GM12801 (cell line): ENCODE measurements at regions not wholly inside any gene's neighbourhood (a gene's known extent, or its start where the extent isn't known, plus 50 kb on each side); places are given as distances from the start of the nearest gene placed in this dataset.

Source experiments
- TF ChIP-seq, protein P1 (sequence below): IDR thresholded peaks from one replicate; pipeline ENCODE4 v1.5.1; 2011; ENCODE audit warnings: control low read depth; ENCODE audit not compliant: insufficient read length; ENCODE audit errors: extremely low read depth

DNA sequence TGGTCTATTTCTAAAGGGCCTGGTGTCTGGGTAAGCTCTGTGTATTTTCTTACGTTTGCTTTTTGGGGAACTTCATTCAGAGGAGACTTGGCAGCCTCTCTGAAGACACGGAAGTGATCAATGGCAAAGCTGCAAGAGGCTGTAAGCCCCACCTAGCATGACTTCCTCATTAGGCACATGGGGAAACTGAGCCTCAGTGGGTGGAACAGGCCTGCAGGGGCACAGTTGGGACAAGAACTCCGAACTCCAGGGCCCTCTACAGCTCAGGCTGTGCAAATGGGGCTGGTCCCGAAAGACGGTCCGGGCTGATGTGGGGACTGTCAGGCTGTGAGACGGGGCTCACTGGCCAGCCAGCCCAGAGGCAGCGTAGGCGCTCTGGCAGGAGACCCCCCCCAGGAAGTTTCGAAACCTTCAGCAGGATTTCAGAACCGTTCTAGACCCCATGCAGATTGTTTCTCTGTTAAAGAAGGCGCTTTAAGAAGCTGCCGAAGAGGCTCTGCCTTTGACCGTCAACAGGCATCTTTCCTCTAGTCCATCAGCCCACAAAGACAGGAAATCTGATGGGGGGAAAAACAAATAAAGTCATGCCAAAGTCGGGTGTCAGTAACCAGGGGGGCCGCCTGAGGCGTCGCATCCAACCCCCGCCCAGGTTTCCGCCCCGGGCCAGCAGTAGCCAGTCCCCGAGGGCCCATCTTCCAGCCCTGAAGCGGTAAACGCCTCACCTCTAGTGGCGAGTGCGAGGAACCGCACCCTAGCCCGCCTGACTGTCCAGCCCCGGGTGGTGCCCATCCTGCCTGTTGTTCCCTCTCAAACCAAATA, 79.8 kb upstream of the TBC1D3K start:
- TF ChIP-seq, protein P1, sequence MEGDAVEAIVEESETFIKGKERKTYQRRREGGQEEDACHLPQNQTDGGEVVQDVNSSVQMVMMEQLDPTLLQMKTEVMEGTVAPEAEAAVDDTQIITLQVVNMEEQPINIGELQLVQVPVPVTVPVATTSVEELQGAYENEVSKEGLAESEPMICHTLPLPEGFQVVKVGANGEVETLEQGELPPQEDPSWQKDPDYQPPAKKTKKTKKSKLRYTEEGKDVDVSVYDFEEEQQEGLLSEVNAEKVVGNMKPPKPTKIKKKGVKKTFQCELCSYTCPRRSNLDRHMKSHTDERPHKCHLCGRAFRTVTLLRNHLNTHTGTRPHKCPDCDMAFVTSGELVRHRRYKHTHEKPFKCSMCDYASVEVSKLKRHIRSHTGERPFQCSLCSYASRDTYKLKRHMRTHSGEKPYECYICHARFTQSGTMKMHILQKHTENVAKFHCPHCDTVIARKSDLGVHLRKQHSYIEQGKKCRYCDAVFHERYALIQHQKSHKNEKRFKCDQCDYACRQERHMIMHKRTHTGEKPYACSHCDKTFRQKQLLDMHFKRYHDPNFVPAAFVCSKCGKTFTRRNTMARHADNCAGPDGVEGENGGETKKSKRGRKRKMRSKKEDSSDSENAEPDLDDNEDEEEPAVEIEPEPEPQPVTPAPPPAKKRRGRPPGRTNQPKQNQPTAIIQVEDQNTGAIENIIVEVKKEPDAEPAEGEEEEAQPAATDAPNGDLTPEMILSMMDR = peak; percentile 50

DNA sequence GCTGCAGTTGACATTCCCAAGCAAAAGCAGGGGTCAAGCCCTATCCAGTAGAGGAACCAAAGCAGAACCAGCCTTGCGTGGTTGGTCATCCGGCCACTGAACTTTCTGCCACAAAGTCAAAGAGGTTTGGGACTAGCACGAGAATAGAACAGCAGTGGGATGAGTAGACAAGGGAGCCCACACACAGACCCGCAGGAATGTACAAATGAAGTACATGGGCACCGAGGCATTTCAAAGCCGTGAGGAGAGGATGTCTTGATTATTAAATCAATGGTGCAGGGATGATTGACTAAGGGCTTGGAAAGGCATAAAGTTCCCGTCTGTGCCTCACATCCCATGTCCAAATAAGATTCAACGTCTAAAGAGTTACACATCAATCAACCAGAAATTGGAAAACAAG, 81.8 kb upstream of the TBC1D3K start:
- TF ChIP-seq, protein P1 = no peak

DNA sequence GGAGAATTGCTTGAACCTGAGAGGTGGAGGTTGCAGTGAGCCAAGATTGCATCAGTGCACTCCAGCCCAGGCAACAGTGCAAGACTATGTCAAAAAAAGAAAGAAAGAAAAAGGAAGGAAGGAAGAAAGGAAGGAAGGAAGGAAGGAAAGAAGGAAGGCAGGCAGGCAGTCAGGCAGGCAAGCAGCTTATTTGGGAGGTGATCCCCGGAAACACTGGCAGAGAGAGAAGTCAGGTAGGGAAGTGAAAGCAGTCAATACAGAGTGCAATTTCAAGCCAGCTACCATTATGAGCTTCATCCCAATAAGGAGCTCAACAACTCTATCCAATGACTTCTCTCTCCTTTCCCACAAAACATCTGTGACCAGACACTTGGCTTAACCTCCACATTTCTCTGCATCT, 83.0 kb upstream of the TBC1D3K start:
- TF ChIP-seq, protein P1 = no peak

DNA sequence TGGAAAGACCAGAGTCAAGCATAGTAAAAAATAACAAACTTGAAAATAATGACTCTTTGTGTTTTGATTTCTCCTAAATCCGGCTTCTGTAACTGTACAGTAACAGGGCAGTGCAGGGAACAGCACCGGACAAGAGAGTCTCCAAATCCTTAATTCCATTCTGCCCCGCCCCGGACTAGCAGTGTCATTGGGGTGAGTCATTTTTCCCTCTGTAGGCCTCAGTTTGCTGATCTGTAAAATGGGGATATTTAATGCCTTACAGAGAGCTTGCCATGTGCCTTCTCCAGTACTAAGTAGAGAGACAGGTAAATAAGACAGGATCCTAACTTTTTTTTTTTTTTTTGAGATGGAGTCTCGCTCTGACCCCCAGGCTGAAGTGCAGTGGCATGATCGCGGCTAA, 83.6 kb upstream of the TBC1D3K start:
- TF ChIP-seq, protein P1 = no peak

DNA sequence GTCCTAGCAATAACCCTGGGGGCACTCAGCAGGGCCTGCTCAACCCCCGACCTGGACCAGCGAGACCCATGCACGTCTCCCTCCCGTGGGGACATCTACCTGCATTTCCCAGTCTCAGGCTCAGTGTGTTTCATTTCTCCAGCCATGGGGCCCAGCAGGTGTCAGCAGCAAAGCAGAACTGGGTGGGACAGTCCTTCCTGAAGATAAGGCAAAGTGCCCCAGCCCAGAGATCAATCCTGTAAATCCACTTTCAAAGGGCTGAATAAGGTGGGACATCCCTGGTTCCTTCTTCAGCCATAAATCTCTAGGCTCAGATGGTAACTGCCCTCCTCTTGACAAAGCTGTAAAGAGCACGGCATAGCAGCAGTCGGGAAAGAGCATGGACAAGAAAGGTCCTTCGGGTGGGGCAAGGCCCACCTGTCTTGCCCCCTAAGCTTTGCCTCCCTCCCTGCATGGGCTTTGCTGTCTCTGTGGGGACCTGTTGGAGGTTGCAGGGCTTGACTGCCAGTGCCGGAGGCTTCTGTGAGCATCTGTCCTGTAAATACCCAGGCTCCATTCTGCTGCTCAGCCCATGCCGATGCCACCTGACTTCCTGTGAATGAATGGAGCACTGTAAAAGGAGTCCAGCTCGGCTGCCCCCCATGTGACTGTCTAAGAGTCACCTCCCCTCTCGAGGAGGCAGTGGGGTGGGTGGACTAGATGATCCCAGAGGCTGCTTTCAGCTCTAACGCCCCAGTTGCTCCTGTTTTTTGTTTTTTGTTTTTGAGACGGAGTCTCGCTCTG, 84.8 kb upstream of the TBC1D3K start:
- TF ChIP-seq, protein P1 = no peak

DNA sequence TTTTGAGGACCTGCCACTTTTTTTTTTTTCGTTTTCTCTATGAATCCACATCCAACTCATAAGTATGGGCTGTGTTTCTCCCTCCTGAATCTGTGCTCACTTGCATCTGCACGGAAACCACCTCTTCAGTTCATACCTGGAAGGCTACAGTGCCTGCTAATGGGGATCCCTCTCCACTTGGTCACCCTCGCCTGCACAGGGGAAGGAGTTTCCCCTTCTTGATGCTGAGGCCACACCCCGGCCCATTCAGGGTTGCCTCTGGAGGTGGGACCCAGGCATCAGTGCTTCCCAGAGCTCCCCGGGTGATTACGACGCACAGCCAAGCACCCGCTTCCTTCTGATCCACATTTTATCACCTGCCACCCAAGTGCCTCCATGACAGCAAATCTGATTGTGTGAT, 85.9 kb upstream of the TBC1D3K start:
- TF ChIP-seq, protein P1 = no peak

DNA sequence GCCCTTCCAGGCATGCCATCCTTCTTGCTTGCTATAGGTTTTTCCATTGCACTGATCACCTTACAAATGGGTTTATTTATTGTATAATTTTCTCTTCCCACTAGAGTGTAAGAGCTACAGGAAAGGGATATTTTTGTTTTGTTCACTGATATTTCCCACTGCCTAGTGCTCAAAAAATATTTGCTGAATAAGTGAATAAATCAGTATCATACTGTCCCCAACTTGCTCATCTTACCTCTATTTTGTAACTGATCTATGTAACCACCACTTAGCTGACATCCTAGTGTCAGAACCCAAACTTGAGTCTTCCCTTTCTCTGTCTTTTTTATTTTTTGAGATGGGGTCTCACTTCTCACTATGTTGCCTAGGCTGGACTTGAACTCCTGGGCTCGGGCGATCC, 87.6 kb upstream of the TBC1D3K start:
- TF ChIP-seq, protein P1 = no peak
